Endometrium (tissue), 2 donors: ENCODE measurements at regions not wholly inside any gene's neighbourhood (a gene's known extent, or its start where the extent isn't known, plus 50 kb on each side); places are given as distances from the start of the nearest gene placed in this dataset.
"Not testable (repeated sequence)": the region's sequence is repeated elsewhere in the genome, so short reads cannot be mapped to it uniquely, and the experiment has no call there.

Experiments used
- FAIRE-seq: peaks from 2 replicates; lab custom pipeline; 2012; peaks lifted over from hg19 to GRCh38; lab: Jason Lieb, UNC
- donor health status: control.
- donor health status: control.

GRCh38 chr1:148315071-148315811, 163.2 kb upstream of the NBPF11 start:
- no peak for FAIRE-seq

GRCh38 chr1:148310807-148311206, 158.7 kb upstream of the NBPF11 start:
- FAIRE-seq: no peak

- no peak for FAIRE-seq
These were observed 157.9 kb upstream of the NBPF11 start for GRCh38 chr1:148309940-148310500.

GRCh38 chr1:148308832-148309458, 156.9 kb upstream of the NBPF11 start:
- no peak for FAIRE-seq

GRCh38 chr1:148307583-148308185, 155.6 kb upstream of the NBPF11 start:
- FAIRE-seq: no peak

GRCh38 chr1:148304935-148305334, 152.9 kb upstream of the NBPF11 start:
- FAIRE-seq: not testable (repeated sequence)

GRCh38 chr1:148302586-148303364, 150.7 kb upstream of the NBPF11 start:
- FAIRE-seq: not testable (repeated sequence)

- FAIRE-seq: not testable (repeated sequence)
These were observed 145.8 kb upstream of the NBPF11 start for GRCh38 chr1:148297852-148298251.

GRCh38 chr1:148296511-148296910, 144.4 kb upstream of the NBPF11 start:
- FAIRE-seq: no peak

GRCh38 chr1:148294116-148294807, 142.2 kb upstream of the NBPF11 start:
- no peak for FAIRE-seq

GRCh38 chr1:148293651-148294050, 141.6 kb upstream of the NBPF11 start:
- no peak for FAIRE-seq

GRCh38 chr1:148292915-148293314, 140.8 kb upstream of the NBPF11 start:
- no peak for FAIRE-seq

- FAIRE-seq: no peak
These were observed 138.8 kb upstream of the NBPF11 start for GRCh38 chr1:148290881-148291280.

GRCh38 chr1:148289647-148290046, 137.6 kb upstream of the NBPF11 start:
- FAIRE-seq: no peak

GRCh38 chr1:148285946-148286345, 133.9 kb upstream of the NBPF11 start:
- FAIRE-seq: not testable (repeated sequence)

GRCh38 chr1:148280831-148281572, 128.9 kb upstream of the NBPF11 start:
- FAIRE-seq: not testable (repeated sequence)

GRCh38 chr1:148279002-148279542, 127.0 kb upstream of the NBPF11 start:
- FAIRE-seq: not testable (repeated sequence)

- not testable (repeated sequence) for FAIRE-seq
These were observed 125.8 kb upstream of the NBPF11 start for GRCh38 chr1:148277865-148278279.

- not testable (repeated sequence) for FAIRE-seq
These were observed 115.0 kb upstream of the NBPF11 start for GRCh38 chr1:148267066-148267465.
